ENCODE measurements at regions not wholly inside any gene's neighbourhood (a gene's known extent, or its start where the extent isn't known, plus 50 kb on each side); places are given as distances from the start of the nearest gene placed in this dataset.
A peak's percentile ranks its signal among the peaks of the same experiment; 100 is the strongest.

GRCh38 chr5:114153833-114154232, 208.0 kb upstream of the KCNN2 start:
- no peak for DNase-seq (ENCODE audit: low read depth)

GRCh38 chr5:114166081-114166480, 195.8 kb upstream of the KCNN2 start:
- no peak for DNase-seq (ENCODE audit: low read depth)

- peak; percentile 7 for DNase-seq (ENCODE audit: low read depth)
These were observed 187.7 kb upstream of the KCNN2 start for GRCh38 chr5:114174131-114174530.

GRCh38 chr5:114174837-114175236, 187.0 kb upstream of the KCNN2 start:
- peak; percentile 78 for DNase-seq (ENCODE audit: low read depth)

GRCh38 chr5:114176356-114176755, 185.5 kb upstream of the KCNN2 start:
- peak; percentile 88 for DNase-seq (ENCODE audit: low read depth)

GRCh38 chr5:114179134-114179533, 182.7 kb upstream of the KCNN2 start:
- no peak for DNase-seq (ENCODE audit: low read depth)

GRCh38 chr5:114184006-114184405, 177.9 kb upstream of the KCNN2 start:
- DNase-seq (ENCODE audit: low read depth) = peak; percentile 91

GRCh38 chr5:114185274-114185673, 176.6 kb upstream of the KCNN2 start:
- DNase-seq (ENCODE audit: low read depth) = peak; percentile 90

GRCh38 chr5:114191441-114191840, 170.4 kb upstream of the KCNN2 start:
- peak; percentile 35 for DNase-seq (ENCODE audit: low read depth)

- peak; percentile 84 for DNase-seq (ENCODE audit: low read depth)
These were observed 169.8 kb upstream of the KCNN2 start for GRCh38 chr5:114192108-114192507.

GRCh38 chr5:114201332-114201731, 160.5 kb upstream of the KCNN2 start:
- no peak for DNase-seq (ENCODE audit: low read depth)

- no peak for DNase-seq (ENCODE audit: low read depth)
These were observed 156.9 kb upstream of the KCNN2 start for GRCh38 chr5:114204923-114205322.

GRCh38 chr5:114206640-114207039, 155.2 kb upstream of the KCNN2 start:
- no peak for DNase-seq (ENCODE audit: low read depth)

- no peak for DNase-seq (ENCODE audit: low read depth)
These were observed 154.3 kb upstream of the KCNN2 start for GRCh38 chr5:114207615-114208014.

- no peak for DNase-seq (ENCODE audit: low read depth)
These were observed 153.8 kb upstream of the KCNN2 start for GRCh38 chr5:114208120-114208519.

GRCh38 chr5:114208588-114208987, 153.3 kb upstream of the KCNN2 start:
- DNase-seq (ENCODE audit: low read depth) = no peak

- DNase-seq (ENCODE audit: low read depth) = no peak
These were observed 151.2 kb upstream of the KCNN2 start for GRCh38 chr5:114210662-114211061.

- DNase-seq (ENCODE audit: low read depth) = no peak
These were observed 140.1 kb upstream of the KCNN2 start for GRCh38 chr5:114221807-114222206.

GRCh38 chr5:114223866-114224265, 138.0 kb upstream of the KCNN2 start:
- DNase-seq (ENCODE audit: low read depth) = peak; percentile 18

GRCh38 chr5:114237766-114238165, 124.1 kb upstream of the KCNN2 start:
- DNase-seq (ENCODE audit: low read depth) = peak; percentile 90

- DNase-seq (ENCODE audit: low read depth) = peak; percentile 82
These were observed 123.0 kb upstream of the KCNN2 start for GRCh38 chr5:114238771-114239313.

- DNase-seq (ENCODE audit: low read depth) = peak; percentile 96
These were observed 118.4 kb upstream of the KCNN2 start for GRCh38 chr5:114243281-114243971.

GRCh38 chr5:114243972-114244317, 117.9 kb upstream of the KCNN2 start:
- no peak for DNase-seq (ENCODE audit: low read depth)

GRCh38 chr5:114249823-114250222, 112.0 kb upstream of the KCNN2 start:
- DNase-seq (ENCODE audit: low read depth) = peak; percentile 96
